Panc1 (cell line): ENCODE measurements at regions not wholly inside any gene's neighbourhood (a gene's known extent, or its start where the extent isn't known, plus 50 kb on each side); places are given as distances from the start of the nearest gene placed in this dataset.

Source experiments
- ATAC-seq: fragments of 200-7000 bp; cut with Tn5 transposase; 2 replicates; pipeline ENCODE4 v1.9.1; 2020; ENCODE audit warnings: mild to moderate bottlenecking, moderate library complexity
- BruUV-seq: library from RNA; stranded (reverse); fragments of 400-500 nt; replicated peaks from 2 replicates; lab custom pipeline; 2021; lab: Mats Ljungman, UMichigan
- CTCF ChIA-PET: fragments of 300-600 bp; sonication (Branson Sonifier 250); formaldehyde crosslinking; loops from one replicate; lab custom pipeline; 2022; ENCODE audit warnings: antibody characterized with exemption; lab: Charles Lee
- POLR2A ChIA-PET: fragments of 300-600 bp; sonication (Branson Sonifier 250); formaldehyde crosslinking; loops from one replicate; lab custom pipeline; 2022; ENCODE audit warnings: antibody characterized with exemption; lab: Charles Lee
- DNase-seq: peaks from one replicate; pipeline ENCODE4 v3.0.0-alpha.2; 2010; ENCODE audit warnings: low read depth, low spot score
- H3K27ac ChIP-seq: 2 replicates; pipeline ENCODE4 v1.5.1; 2011; ENCODE audit warnings: mild to moderate bottlenecking, low read length, inconsistent platforms
- H3K27me3 ChIP-seq: fragments of 200-500 bp; sonication (Bioruptor generic); 2 replicates; pipeline ENCODE4 v1.6.0; 2014; ENCODE audit warnings: low read length, inconsistent platforms; ENCODE audit not compliant: control insufficient read depth, insufficient read depth
- H3K36me3 ChIP-seq: fragments of 200-500 bp; sonication (Bioruptor generic); 2 replicates; pipeline ENCODE4 v1.5.1; 2014; ENCODE audit warnings: inconsistent platforms, mild to moderate bottlenecking, low read length, moderate library complexity; ENCODE audit not compliant: control insufficient read depth, insufficient read depth
- H3K4me1 ChIP-seq: 2 replicates; pipeline ENCODE4 v1.5.1; 2011; ENCODE audit warnings: inconsistent platforms, mild to moderate bottlenecking, low read length, moderate library complexity; ENCODE audit not compliant: control insufficient read depth, insufficient read depth
- H3K4me3 ChIP-seq, 2 experiments: 2 replicates each; pipeline ENCODE4 v1.5.1; 2011 to 2012; ENCODE audit warnings: low read depth in 2 of 2, low read length in 2 of 2, mild to moderate bottlenecking in 2 of 2, inconsistent platforms in 1 of 2, moderate library complexity in 1 of 2
- H3K9me3 ChIP-seq: fragments of 200-500 bp; sonication (Bioruptor generic); 2 replicates; pipeline ENCODE4 v1.5.1; 2014; ENCODE audit warnings: low read depth, mild to moderate bottlenecking, inconsistent platforms, low read length, moderate library complexity; ENCODE audit not compliant: control insufficient read depth, insufficient read depth
- POLR2AphosphoS5 ChIP-seq: IDR thresholded peaks from 2 replicates; pipeline ENCODE4 v1.6.1; 2012; ENCODE audit warnings: mild to moderate bottlenecking, low read depth, low read length, moderate library complexity
- SIN3A ChIP-seq: IDR thresholded peaks from 2 replicates; pipeline ENCODE4 v1.6.1; 2012; ENCODE audit warnings: low read depth, mild to moderate bottlenecking, low read length, moderate library complexity, borderline replicate concordance; ENCODE audit not compliant: insufficient read depth
- TCF7L2 ChIP-seq: IDR thresholded peaks from 2 replicates; pipeline ENCODE4 v1.6.1; 2011; ENCODE audit warnings: mild to moderate bottlenecking, low read depth, low read length, inconsistent platforms
- in situ Hi-C: cut with HindIII; loops from 2 replicates; pipeline ENCODE4 v1.10.0; 2016; ENCODE audit warnings: low sequenced_read_pairs, low pct_unique_long_range_greater_than_20kb
- intact Hi-C: fragments of 100-400 bp; cut with micrococcal nuclease; formaldehyde crosslinking; loops from one replicate; pipeline ENCODE4 v1.10.0; 2022; ENCODE audit not compliant: unreplicated experiment
- TF ChIP-seq, protein P1 (sequence below): fragments of 450-650 bp; IDR thresholded peaks from 2 replicates; pipeline ENCODE4 v1.5.1; 2017; ENCODE audit warnings: mild to moderate bottlenecking
- TF ChIP-seq, protein P2 (sequence below), 2 experiments: IDR thresholded peaks; 2 replicates each; pipeline ENCODE4 v1.6.1; 2011 to 2012; ENCODE audit warnings: low read depth in 2 of 2, control low read depth in 1 of 2, low read length in 1 of 2, mild to moderate bottlenecking in 1 of 2, moderate library complexity in 1 of 2; ENCODE audit not compliant: insufficient read depth in 1 of 2

DNA sequence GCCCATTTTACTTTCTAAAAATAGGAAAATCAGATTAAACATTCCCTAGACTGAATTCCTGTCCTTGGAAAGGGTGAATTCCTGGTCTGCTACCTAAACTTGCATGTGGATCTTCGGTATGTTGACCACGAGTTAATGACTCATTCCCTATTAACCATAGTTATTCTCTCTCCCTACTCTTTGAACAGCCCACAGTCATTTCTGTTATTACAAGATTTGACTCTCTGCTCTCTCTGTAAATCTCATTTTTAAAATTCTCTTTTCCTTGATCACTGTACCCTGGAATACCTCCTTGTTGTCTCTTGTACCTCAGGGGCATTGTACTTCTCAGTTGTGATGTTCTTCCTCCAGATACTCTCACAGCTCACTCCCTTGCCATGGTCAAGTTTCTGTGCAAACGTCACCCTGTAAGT is 92.0 kb upstream of the GULP1 start:
- ChIA-PET CTCF (no interaction called here), POLR2A (no interaction called here)
- TF ChIP-seq TCF7L2 (peak; percentile 53; the same call in 1 of the 2 replicates), SIN3A (no peak)
- Histone ChIP-seq H3K27me3 (no peaks in the 10 kb centered on the region), H3K36me3 (no peaks in the 10 kb centered on the region), H3K4me3 (no peak overlapping the region), H3K9me3 (no peaks in the 10 kb centered on the region), H3K4me1 (no peaks in the 10 kb centered on the region), H3K27ac (no peak overlapping the region)
- ATAC-seq (peak; percentile 81), DNase-seq (peak; percentile 12)
- intact Hi-C loops (no loop called here), in situ Hi-C loops (no loop called here)
- BruUV-seq, result no TSS peak

DNA sequence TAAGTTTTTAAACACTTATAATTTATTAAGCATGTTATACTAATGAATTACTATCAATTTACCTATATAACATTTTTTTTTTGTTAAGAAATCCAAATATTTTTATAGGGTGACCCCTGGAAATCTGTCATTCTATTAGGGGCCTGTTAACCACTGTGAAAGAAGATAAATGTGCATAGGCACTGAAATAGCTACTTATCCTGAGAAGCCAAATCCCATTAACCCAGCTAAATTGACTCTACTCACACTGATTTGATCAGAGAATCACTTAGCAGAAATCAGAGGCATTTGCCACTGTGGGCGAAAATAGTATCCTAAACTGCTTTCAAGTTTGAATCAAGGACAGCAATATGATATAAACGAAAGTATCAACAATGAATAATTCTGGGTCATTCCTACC is 90.0 kb upstream of the GULP1 start:
- in situ Hi-C loops (no loop called here), intact Hi-C loops (no loop called here)
- H3K27ac ChIP-seq, result no peak overlapping the region
- CTCF ChIA-PET, result no interaction called here
- no peaks in the 10 kb centered on the region; the same call in 1 of the 2 replicates for H3K27me3 ChIP-seq
- TF ChIP-seq, protein P1, sequence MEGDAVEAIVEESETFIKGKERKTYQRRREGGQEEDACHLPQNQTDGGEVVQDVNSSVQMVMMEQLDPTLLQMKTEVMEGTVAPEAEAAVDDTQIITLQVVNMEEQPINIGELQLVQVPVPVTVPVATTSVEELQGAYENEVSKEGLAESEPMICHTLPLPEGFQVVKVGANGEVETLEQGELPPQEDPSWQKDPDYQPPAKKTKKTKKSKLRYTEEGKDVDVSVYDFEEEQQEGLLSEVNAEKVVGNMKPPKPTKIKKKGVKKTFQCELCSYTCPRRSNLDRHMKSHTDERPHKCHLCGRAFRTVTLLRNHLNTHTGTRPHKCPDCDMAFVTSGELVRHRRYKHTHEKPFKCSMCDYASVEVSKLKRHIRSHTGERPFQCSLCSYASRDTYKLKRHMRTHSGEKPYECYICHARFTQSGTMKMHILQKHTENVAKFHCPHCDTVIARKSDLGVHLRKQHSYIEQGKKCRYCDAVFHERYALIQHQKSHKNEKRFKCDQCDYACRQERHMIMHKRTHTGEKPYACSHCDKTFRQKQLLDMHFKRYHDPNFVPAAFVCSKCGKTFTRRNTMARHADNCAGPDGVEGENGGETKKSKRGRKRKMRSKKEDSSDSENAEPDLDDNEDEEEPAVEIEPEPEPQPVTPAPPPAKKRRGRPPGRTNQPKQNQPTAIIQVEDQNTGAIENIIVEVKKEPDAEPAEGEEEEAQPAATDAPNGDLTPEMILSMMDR, result no peak
- no peak for TF ChIP-seq TCF7L2
- no peak for TF ChIP-seq SIN3A
- TF ChIP-seq, protein P2, sequence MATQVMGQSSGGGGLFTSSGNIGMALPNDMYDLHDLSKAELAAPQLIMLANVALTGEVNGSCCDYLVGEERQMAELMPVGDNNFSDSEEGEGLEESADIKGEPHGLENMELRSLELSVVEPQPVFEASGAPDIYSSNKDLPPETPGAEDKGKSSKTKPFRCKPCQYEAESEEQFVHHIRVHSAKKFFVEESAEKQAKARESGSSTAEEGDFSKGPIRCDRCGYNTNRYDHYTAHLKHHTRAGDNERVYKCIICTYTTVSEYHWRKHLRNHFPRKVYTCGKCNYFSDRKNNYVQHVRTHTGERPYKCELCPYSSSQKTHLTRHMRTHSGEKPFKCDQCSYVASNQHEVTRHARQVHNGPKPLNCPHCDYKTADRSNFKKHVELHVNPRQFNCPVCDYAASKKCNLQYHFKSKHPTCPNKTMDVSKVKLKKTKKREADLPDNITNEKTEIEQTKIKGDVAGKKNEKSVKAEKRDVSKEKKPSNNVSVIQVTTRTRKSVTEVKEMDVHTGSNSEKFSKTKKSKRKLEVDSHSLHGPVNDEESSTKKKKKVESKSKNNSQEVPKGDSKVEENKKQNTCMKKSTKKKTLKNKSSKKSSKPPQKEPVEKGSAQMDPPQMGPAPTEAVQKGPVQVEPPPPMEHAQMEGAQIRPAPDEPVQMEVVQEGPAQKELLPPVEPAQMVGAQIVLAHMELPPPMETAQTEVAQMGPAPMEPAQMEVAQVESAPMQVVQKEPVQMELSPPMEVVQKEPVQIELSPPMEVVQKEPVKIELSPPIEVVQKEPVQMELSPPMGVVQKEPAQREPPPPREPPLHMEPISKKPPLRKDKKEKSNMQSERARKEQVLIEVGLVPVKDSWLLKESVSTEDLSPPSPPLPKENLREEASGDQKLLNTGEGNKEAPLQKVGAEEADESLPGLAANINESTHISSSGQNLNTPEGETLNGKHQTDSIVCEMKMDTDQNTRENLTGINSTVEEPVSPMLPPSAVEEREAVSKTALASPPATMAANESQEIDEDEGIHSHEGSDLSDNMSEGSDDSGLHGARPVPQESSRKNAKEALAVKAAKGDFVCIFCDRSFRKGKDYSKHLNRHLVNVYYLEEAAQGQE (IDR thresholded peaks at IDR 0.05; ENCODE audit: insufficient read depth in 1 of 2, low read depth in 2 of 2, low read length in 1 of 2), result no peak
- TF ChIP-seq POLR2AphosphoS5, result no peak
- ATAC-seq (no peak), DNase-seq (no peak)
- no peak overlapping the region for H3K4me3 ChIP-seq
- H3K36me3 ChIP-seq, result no peaks in the 10 kb centered on the region
- H3K9me3 ChIP-seq, result no peaks in the 10 kb centered on the region
- BruUV-seq, result no TSS peak
- POLR2A ChIA-PET, result interaction anchor here (0.7 kb wide), 1 partner anchor 124 kb away, joined by 3 read pairs; no protein-coding TSS in a partner anchor
- no peaks in the 10 kb centered on the region for H3K4me1 ChIP-seq

DNA sequence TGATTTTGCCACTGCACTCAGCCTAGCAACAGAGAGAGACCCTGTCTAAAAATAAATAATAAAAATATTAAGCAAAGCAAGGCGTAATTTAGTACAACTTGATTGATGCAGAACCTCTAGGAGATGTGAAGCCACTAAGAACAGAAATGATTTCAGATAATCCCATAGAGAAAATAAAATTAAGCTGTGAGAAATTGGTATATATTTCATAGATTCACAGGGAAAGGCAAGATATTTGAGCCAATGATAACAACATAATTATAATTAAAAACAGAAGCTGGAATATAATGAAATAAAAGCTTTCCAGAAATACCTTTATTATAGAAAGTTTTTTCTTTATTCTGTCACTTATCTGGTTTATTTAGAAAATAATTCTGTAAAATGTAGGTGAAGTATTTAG is 88.9 kb upstream of the GULP1 start:
- TF ChIP-seq, protein P2 (IDR thresholded peaks at IDR 0.05; ENCODE audit: insufficient read depth in 1 of 2, low read depth in 2 of 2, low read length in 1 of 2), result no peak
- TF ChIP-seq TCF7L2, result no peak
- TF ChIP-seq, protein P1, result no peak
- no peak for TF ChIP-seq POLR2AphosphoS5
- no peak for TF ChIP-seq SIN3A
- Histone ChIP-seq H3K4me1 (no peaks in the 10 kb centered on the region), H3K4me3 (no peak overlapping the region), H3K27me3 (no peaks in the 10 kb centered on the region; the same call in 1 of the 2 replicates), H3K9me3 (no peaks in the 10 kb centered on the region), H3K36me3 (no peaks in the 10 kb centered on the region), H3K27ac (no peak overlapping the region)
- intact Hi-C loops (no loop called here), in situ Hi-C loops (no loop called here)
- no peak for DNase-seq
- CTCF ChIA-PET, result no interaction called here
- ATAC-seq, result no peak
- POLR2A ChIA-PET, result no interaction called here
- BruUV-seq, result no TSS peak
